HEK293T (cell line): ENCODE measurements at regions not wholly inside any gene's neighbourhood (a gene's known extent, or its start where the extent isn't known, plus 50 kb on each side); places are given as distances from the start of the nearest gene placed in this dataset.

Experiments used
- FOXM1 ChIP-seq: fragments of 450-650 bp; IDR thresholded peaks from 2 replicates; pipeline ENCODE4 v1.6.1; 2017; ENCODE audit warnings: mild to moderate bottlenecking, borderline replicate concordance
- ZNF384 ChIP-seq: fragments of 450-650 bp; IDR thresholded peaks from 2 replicates; pipeline ENCODE4 v1.6.1; 2016

DNA sequence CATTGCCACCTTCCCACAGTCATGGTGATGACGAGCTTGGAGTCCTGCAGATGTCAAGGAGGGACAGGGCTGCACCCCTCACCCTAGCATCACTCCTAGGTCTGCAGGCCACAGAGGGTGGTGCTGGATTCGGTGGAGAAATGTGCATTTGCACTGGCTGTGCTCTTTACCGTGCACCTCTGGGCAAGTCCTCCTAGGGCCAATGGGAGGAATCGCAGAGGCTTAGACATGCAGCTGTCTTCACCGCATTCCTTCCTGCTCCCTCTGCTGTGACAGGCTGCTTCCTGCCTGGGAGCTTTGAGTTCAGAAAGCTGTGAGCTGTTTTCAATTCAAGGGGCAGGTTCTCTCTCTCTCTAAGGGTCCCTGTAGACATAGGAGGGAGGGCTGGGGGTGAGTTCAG is 85.1 kb downstream of the EDN3 start:
- no peak for TF ChIP-seq FOXM1
- no peak for TF ChIP-seq ZNF384
